ENCODE measurements at regions not wholly inside any gene's neighbourhood (a gene's known extent, or its start where the extent isn't known, plus 50 kb on each side); places are given as distances from the start of the nearest gene placed in this dataset.

GRCh38 chr1:244915736-244916135 is 51.4 kb upstream of the HNRNPU start:
- Histone ChIP-seq H3K27me3 (replicated peaks; ENCODE audit: control insufficient read depth, insufficient read depth, low read length) (no peaks in the 10 kb centered on the region), H3K4me3 (replicated peaks; ENCODE audit: low read depth, low read length) (no peak overlapping the region), H3K36me3 (ENCODE audit: control insufficient read depth, insufficient read depth, low read length) (no peaks in the 10 kb centered on the region)
- DNase-seq (ENCODE audit: extremely low read depth, insufficient read length) = no peak
- TF ChIP-seq CTCF (IDR thresholded peaks at IDR 0.05; ENCODE audit: insufficient read depth, low read length, poor library complexity, severe bottlenecking) = no peak

DNA sequence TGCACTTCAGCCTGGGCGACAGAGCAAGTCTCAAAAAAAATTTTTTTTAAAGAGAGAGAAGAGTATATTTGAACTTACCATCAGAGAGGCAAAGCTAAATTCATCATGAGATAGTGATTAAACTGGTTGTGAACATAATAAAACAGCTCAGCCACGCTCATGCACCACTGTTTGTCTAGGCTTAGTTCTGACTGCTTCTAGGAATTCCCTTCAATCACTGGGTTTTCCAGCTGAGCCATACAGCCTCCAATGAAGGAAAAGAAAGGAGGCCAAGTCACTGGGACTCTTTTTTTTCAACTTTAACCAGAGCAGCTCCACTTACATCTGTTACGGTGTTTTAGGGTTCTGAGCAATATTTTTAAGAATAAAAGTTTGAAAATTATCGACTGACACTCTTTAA is 50.4 kb upstream of the HNRNPU start:
- no peak for TF ChIP-seq CTCF (IDR thresholded peaks at IDR 0.05; ENCODE audit: insufficient read depth, low read length, poor library complexity, severe bottlenecking)
- DNase-seq (ENCODE audit: extremely low read depth, insufficient read length) = no peak
- Histone ChIP-seq H3K4me3 (replicated peaks; ENCODE audit: low read depth, low read length) (no peak overlapping the region), H3K27me3 (replicated peaks; ENCODE audit: control insufficient read depth, insufficient read depth, low read length) (no peaks in the 10 kb centered on the region), H3K36me3 (ENCODE audit: control insufficient read depth, insufficient read depth, low read length) (no peaks in the 10 kb centered on the region)

Measured in GM06990 (cell line).